WTC11 (cell line): ENCODE measurements at regions not wholly inside any gene's neighbourhood (a gene's known extent, or its start where the extent isn't known, plus 50 kb on each side); places are given as distances from the start of the nearest gene placed in this dataset.
A peak's percentile ranks its signal among the peaks of the same experiment; 100 is the strongest.

Source experiments
- ATAC-seq: fragments of 200-7000 bp; cut with Tn5 transposase; 2 replicates; pipeline ENCODE4 v1.10.0; 2021; ENCODE audit warnings: mild to moderate bottlenecking, moderate library complexity
- CTCF ChIA-PET: fragments of 300-600 bp; sonication (Branson Sonifier 250); formaldehyde crosslinking; loops from one replicate; lab custom pipeline; 2021; ENCODE audit warnings: antibody characterized with exemption; lab: Charles Lee
- POLR2A ChIA-PET: fragments of 350-600 bp; sonication (Branson Sonifier 250); formaldehyde crosslinking; loops from one replicate; lab custom pipeline; 2021; ENCODE audit warnings: antibody characterized with exemption; lab: Charles Lee
- DNase-seq: peaks from one replicate; pipeline ENCODE4 v3.0.0; 2021; ENCODE audit warnings: low spot score
- H3K27ac Mint-ChIP-seq: 2 replicates; pipeline ENCODE4 v1.8.0; 2021; ENCODE audit warnings: mixed read lengths
- H3K27me3 Mint-ChIP-seq: 2 replicates; pipeline ENCODE4 v1.8.0; 2021; ENCODE audit warnings: low read depth, mild to moderate bottlenecking, moderate library complexity, mixed read lengths
- H3K36me3 Mint-ChIP-seq: 2 replicates; pipeline ENCODE4 v1.8.0; 2021; ENCODE audit warnings: mixed read lengths
- H3K4me1 Mint-ChIP-seq: 2 replicates; pipeline ENCODE4 v1.8.0; 2022; ENCODE audit warnings: mixed read lengths
- H3K4me3 Mint-ChIP-seq: 2 replicates; pipeline ENCODE4 v1.8.0; 2021; ENCODE audit warnings: mild to moderate bottlenecking, moderate library complexity, mixed read lengths
- H3K9me3 Mint-ChIP-seq: 2 replicates; pipeline ENCODE4 v1.8.0; 2021; ENCODE audit warnings: mixed read lengths
- ARID4B ChIP-seq: sonication (generic); formaldehyde crosslinking; IDR thresholded peaks from 2 replicates; pipeline ENCODE4 v1.8.0; 2023; ENCODE audit warnings: missing genetic modification reagents, mild to moderate bottlenecking, borderline replicate concordance
- ATF2 ChIP-seq: sonication (generic); formaldehyde crosslinking; IDR thresholded peaks from 2 replicates; pipeline ENCODE4 v1.8.1; 2022; ENCODE audit warnings: low read depth, missing genetic modification reagents, borderline replicate concordance
- ATF3 ChIP-seq: sonication (generic); formaldehyde crosslinking; conservative IDR thresholded peaks from 2 replicates; pipeline ENCODE4 v1.8.1; 2022; ENCODE audit warnings: mild to moderate bottlenecking, missing genetic modification reagents
- CREB1 ChIP-seq: sonication (generic); formaldehyde crosslinking; IDR thresholded peaks from 2 replicates; pipeline ENCODE4 v1.8.0; 2023; ENCODE audit warnings: mild to moderate bottlenecking, missing genetic modification reagents
- EMX1 ChIP-seq: fragments of 250-450 bp; sonication (Bioruptor Pico); IDR thresholded peaks from 2 replicates; pipeline ENCODE4 v1.8.0; 2021; ENCODE audit warnings: mild to moderate bottlenecking
- ERG ChIP-seq: fragments of 250-450 bp; sonication (Bioruptor Pico); IDR thresholded peaks from 2 replicates; pipeline ENCODE4 v1.8.0; 2021; ENCODE audit warnings: mild to moderate bottlenecking
- ESRRA ChIP-seq: sonication (generic); formaldehyde crosslinking; IDR thresholded peaks from 2 replicates; pipeline ENCODE4 v1.8.1; 2022; ENCODE audit warnings: mild to moderate bottlenecking, missing genetic modification reagents, borderline replicate concordance
- FOXK1 ChIP-seq: sonication (generic); formaldehyde crosslinking; IDR thresholded peaks from 2 replicates; pipeline ENCODE4 v1.8.0; 2022; ENCODE audit warnings: mild to moderate bottlenecking, moderate library complexity, missing genetic modification reagents
- GTF2I ChIP-seq: fragments of 250-450 bp; sonication (Bioruptor Pico); conservative IDR thresholded peaks from 2 replicates; pipeline ENCODE4 v1.4.0; 2021; ENCODE audit warnings: mild to moderate bottlenecking
- JAZF1 ChIP-seq: fragments of 250-450 bp; sonication (Bioruptor Pico); IDR thresholded peaks from 2 replicates; pipeline ENCODE4 v1.9.0; 2021; ENCODE audit warnings: moderate library complexity, mild to moderate bottlenecking, inconsistent platforms
- MLX ChIP-seq: sonication (generic); formaldehyde crosslinking; IDR thresholded peaks from 2 replicates; pipeline ENCODE4 v1.8.1; 2023; ENCODE audit warnings: mild to moderate bottlenecking, missing genetic modification reagents, moderate library complexity
- NFE2L1 ChIP-seq: sonication (generic); formaldehyde crosslinking; IDR thresholded peaks from 2 replicates; pipeline ENCODE4 v1.8.1; 2023; ENCODE audit warnings: missing genetic modification reagents
- PRRX2 ChIP-seq: fragments of 250-450 bp; sonication (Bioruptor Pico); IDR thresholded peaks from 2 replicates; pipeline ENCODE4 v1.8.0; 2021; ENCODE audit warnings: mild to moderate bottlenecking
- RELA ChIP-seq: sonication (generic); formaldehyde crosslinking; IDR thresholded peaks from 2 replicates; pipeline ENCODE4 v1.8.1; 2022; ENCODE audit warnings: missing genetic modification reagents, mild to moderate bottlenecking, borderline replicate concordance
- TCF7 ChIP-seq: sonication (generic); formaldehyde crosslinking; IDR thresholded peaks from 2 replicates; pipeline ENCODE4 v1.8.0; 2022; ENCODE audit warnings: mild to moderate bottlenecking, low read depth, missing genetic modification reagents, moderate library complexity
- TEAD1 ChIP-seq: sonication (generic); formaldehyde crosslinking; IDR thresholded peaks from 2 replicates; pipeline ENCODE4 v1.8.0; 2022; ENCODE audit warnings: mild to moderate bottlenecking, missing genetic modification reagents
- ZNF671 ChIP-seq: fragments of 250-450 bp; sonication (Bioruptor Pico); IDR thresholded peaks from 2 replicates; pipeline ENCODE4 v1.8.0; 2021; ENCODE audit warnings: mild to moderate bottlenecking

GRCh38 chr9:97772145-97772544 is 75.0 kb upstream of the XPA start (continued):
- TF ChIP-seq ARID4B (0 out of 2 replicates have a peak, but pooled peaks have one; percentile 41), GTF2I (CRISPR knock-in tag) (peak; percentile 45; the same call in 1 of the 2 replicates), TEAD1 (CRISPR knock-in tag) (peak; percentile 34; the same call in 1 of the 2 replicates), FOXK1 (CRISPR knock-in tag) (no peak)

GRCh38 chr9:97773091-97773490 is 76.0 kb upstream of the XPA start:
- ATAC-seq (no peak), DNase-seq (no peak)
- no peak overlapping the region for H3K4me3 Mint-ChIP-seq
- ChIA-PET CTCF (no interaction called here), POLR2A (no interaction called here)
- H3K9me3 Mint-ChIP-seq: peaks cover 10% of the 10 kb centered on the region
- TF ChIP-seq FOXK1 (CRISPR knock-in tag): no peak
- TF ChIP-seq JAZF1: no peak
- no peak for TF ChIP-seq ESRRA (CRISPR knock-in tag)
- TF ChIP-seq ATF2 (CRISPR knock-in tag): no peak
- TF ChIP-seq NFE2L1 (CRISPR knock-in tag): no peak
- TF ChIP-seq ERG (CRISPR knock-in tag): no peak
- no peak for TF ChIP-seq PRRX2
- H3K27me3 Mint-ChIP-seq: peaks cover 4% of the 10 kb centered on the region; the same call in 1 of the 2 replicates
- H3K4me1 Mint-ChIP-seq: peaks cover 19% of the 10 kb centered on the region
- H3K36me3 Mint-ChIP-seq: no peaks in the 10 kb centered on the region; the same call in 1 of the 2 replicates
- H3K27ac Mint-ChIP-seq: no peak overlapping the region

GRCh38 chr9:97773723-97774122 is 76.6 kb upstream of the XPA start:
- DNase-seq (no peak), ATAC-seq (no peak)
- no peak overlapping the region for H3K4me3 Mint-ChIP-seq
- peaks cover 4% of the 10 kb centered on the region for H3K36me3 Mint-ChIP-seq
- H3K4me1 Mint-ChIP-seq: peaks cover 19% of the 10 kb centered on the region
- H3K27ac Mint-ChIP-seq: no peak overlapping the region
- H3K9me3 Mint-ChIP-seq: peaks cover 16% of the 10 kb centered on the region
- no peak for TF ChIP-seq TCF7
- TF ChIP-seq MLX (CRISPR knock-in tag): no peak
- TF ChIP-seq RELA (CRISPR knock-in tag): no peak
- no peak for TF ChIP-seq EMX1 (CRISPR knock-in tag)
- TF ChIP-seq ZNF671 (CRISPR knock-in tag): no peak
- TF ChIP-seq ATF3: no peak
- no peak for TF ChIP-seq CREB1 (CRISPR knock-in tag)
- POLR2A ChIA-PET: no interaction called here
- H3K27me3 Mint-ChIP-seq: peaks cover 5% of the 10 kb centered on the region; the same call in 1 of the 2 replicates
- CTCF ChIA-PET: no interaction called here
